Ovary (tissue), 7 donors: ENCODE measurements at regions not wholly inside any gene's neighbourhood (a gene's known extent, or its start where the extent isn't known, plus 50 kb on each side); places are given as distances from the start of the nearest gene placed in this dataset.

ENCODE experiments used
- DNase-seq, 5 donors: peaks; one replicate each; pipeline ENCODE4 v3.0.0-alpha.2; 2019 to 2020
- H3K27ac ChIP-seq, 2 donors: fragments of 200-600 bp; one replicate each; pipeline versions ENCODE4 v1.5.1 to v1.8.0; 2019 to 2022
- H3K27me3 ChIP-seq: fragments of 200-600 bp; one replicate; pipeline ENCODE4 v1.8.0; 2022
- H3K36me3 ChIP-seq: fragments of 200-600 bp; sonication (generic); one replicate; pipeline ENCODE4 v1.5.1; 2019
- H3K4me1 ChIP-seq: one replicate; pipeline ENCODE4 v1.8.1; 2013; ENCODE audit warnings: mild to moderate bottlenecking, moderate library complexity; ENCODE audit not compliant: insufficient read depth
- H3K4me3 ChIP-seq: fragments of 200-600 bp; sonication (generic); one replicate; pipeline ENCODE4 v1.5.1; 2017
- H3K9me3 ChIP-seq, 2 donors: fragments of 200-600 bp in 1 of 2; sonication (generic) in 1 of 2; one replicate each; pipeline versions ENCODE4 v1.5.1 to v1.8.1; 2013 to 2019; ENCODE audit warnings: mild to moderate bottlenecking in 1 of 2, moderate library complexity in 1 of 2
- CTCF ChIP-seq, 3 donors: fragments of 450-650 bp in 2 of 3; fragments of 200-600 bp in 1 of 3; IDR thresholded peaks; one replicate each; pipeline versions ENCODE4 v1.5.1 to v1.8.0; 2016 to 2022; ENCODE audit warnings: antibody characterized with exemption in 3 of 3, mild to moderate bottlenecking in 1 of 3
- EP300 ChIP-seq: sonication (generic); formaldehyde crosslinking; IDR thresholded peaks from one replicate; pipeline ENCODE4 v1.6.1; 2017; ENCODE audit warnings: antibody characterized with exemption
- POLR2A ChIP-seq: fragments of 450-650 bp; IDR thresholded peaks from one replicate; pipeline ENCODE4 v1.6.1; 2017; ENCODE audit warnings: antibody characterized with exemption, mild to moderate bottlenecking, moderate library complexity
- WGBS, 3 donors: extraction: QIAGEN DNeasy Blood & Tissue Kit in 1 of 3; methylation state at CpG; one replicate each; pipeline versions ENCODE4 v1.1.5 to v1.1.7; 2013 to 2017; 5-methylcytosine and 5-hydroxymethylcytosine counted together
- intact Hi-C, 4 donors: fragments of 100-400 bp; cut with DNase I; formaldehyde crosslinking; loops; one replicate each; pipeline versions ENCODE4 v1.11.0 to v1.15.1; 2022 to 2023
- donor health status: DM: no; HTN: no; CAD: no; lungs with moderate emphysema.
- donor health status: DM: no; HTN: no; CAD: no.
- donor health status: Bipolar disorder and iron deficiency.
- donor health status: DM: no; HTN: no; CAD: no.
- donor health status: DM: yes; HTN: yes; CAD: no.

- no peak for DNase-seq
- H3K4me3 ChIP-seq: no peak overlapping the region
- WGBS, 3 donors: 85 to 94% (median 92%) methylated on average over 2 of the region's 2 CpGs
Observed at GRCh38 chr5:145230781-145231180, 604.4 kb downstream of the PRELID2 start.

GRCh38 chr5:145228564-145228963 is 606.6 kb downstream of the PRELID2 start:
- no peak overlapping the region for H3K4me3 ChIP-seq
- no peaks in the 10 kb centered on the region for H3K9me3 ChIP-seq
- no peak overlapping the region for H3K27ac ChIP-seq
- no peak for TF ChIP-seq EP300
- TF ChIP-seq POLR2A: no peak
- no peak for TF ChIP-seq CTCF (IDR thresholded peaks at IDR 0.05)
- no peaks in the 10 kb centered on the region for H3K4me1 ChIP-seq
- intact Hi-C loops: no loop called here
- DNase-seq: no peak
- 93 to 96% (median 95%) methylated on average over 10 of the region's 10 CpGs for WGBS, 3 donors
- no peaks in the 10 kb centered on the region for H3K27me3 ChIP-seq
- no peaks in the 10 kb centered on the region for H3K36me3 ChIP-seq

More at GRCh38 chr5:145230781-145231180, 604.4 kb downstream of the PRELID2 start:
- Histone ChIP-seq H3K4me1 (no peaks in the 10 kb centered on the region), H3K9me3 (no peaks in the 10 kb centered on the region), H3K27me3 (no peaks in the 10 kb centered on the region), H3K36me3 (no peaks in the 10 kb centered on the region), H3K27ac (no peak overlapping the region)
- TF ChIP-seq CTCF (IDR thresholded peaks at IDR 0.05): no peak
- TF ChIP-seq EP300: no peak
- TF ChIP-seq POLR2A: no peak
- intact Hi-C loops: no loop called here

DNA sequence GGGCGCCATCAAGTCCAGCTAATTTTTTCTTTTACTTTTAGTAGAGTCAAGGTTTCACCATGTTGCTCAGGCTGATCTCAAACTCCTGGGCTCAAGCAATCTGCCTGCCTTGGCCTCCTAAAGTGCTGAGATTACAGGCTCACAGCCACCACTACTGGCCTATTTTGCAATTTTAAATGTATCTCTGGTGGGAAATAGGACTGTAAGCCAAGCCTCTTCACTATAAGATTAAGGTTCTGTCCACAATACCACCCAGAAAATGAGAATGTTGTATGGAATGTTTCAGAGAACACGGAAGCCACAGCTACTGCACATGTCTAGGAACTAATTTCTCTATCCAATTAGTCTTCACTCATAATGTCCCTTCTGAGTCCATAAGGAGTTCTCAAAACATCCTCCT is 607.3 kb downstream of the PRELID2 start:
- Histone ChIP-seq H3K4me1 (no peaks in the 10 kb centered on the region), H3K36me3 (no peaks in the 10 kb centered on the region), H3K27me3 (no peaks in the 10 kb centered on the region), H3K9me3 (no peaks in the 10 kb centered on the region), H3K4me3 (no peak overlapping the region), H3K27ac (no peak overlapping the region)
- intact Hi-C loops: no loop called here
- no peak for DNase-seq
- WGBS, 3 donors: 76 to 85% (median 85%) methylated on average over 2 of the region's 2 CpGs
- TF ChIP-seq POLR2A: no peak
- no peak for TF ChIP-seq EP300
- no peak for TF ChIP-seq CTCF (IDR thresholded peaks at IDR 0.05)

- WGBS, 3 donors: 74 to 87% (median 86%) methylated on average over 3 of the region's 3 CpGs
- Histone ChIP-seq H3K9me3 (no peaks in the 10 kb centered on the region), H3K27ac (no peak overlapping the region), H3K36me3 (no peaks in the 10 kb centered on the region), H3K4me1 (no peaks in the 10 kb centered on the region), H3K4me3 (no peak overlapping the region), H3K27me3 (no peaks in the 10 kb centered on the region)
- DNase-seq: no peak
- intact Hi-C loops: no loop called here
- TF ChIP-seq CTCF (IDR thresholded peaks at IDR 0.05) (no peak), EP300 (no peak), POLR2A (no peak)
Observed at GRCh38 chr5:145226726-145227125, 608.4 kb downstream of the PRELID2 start.

DNA sequence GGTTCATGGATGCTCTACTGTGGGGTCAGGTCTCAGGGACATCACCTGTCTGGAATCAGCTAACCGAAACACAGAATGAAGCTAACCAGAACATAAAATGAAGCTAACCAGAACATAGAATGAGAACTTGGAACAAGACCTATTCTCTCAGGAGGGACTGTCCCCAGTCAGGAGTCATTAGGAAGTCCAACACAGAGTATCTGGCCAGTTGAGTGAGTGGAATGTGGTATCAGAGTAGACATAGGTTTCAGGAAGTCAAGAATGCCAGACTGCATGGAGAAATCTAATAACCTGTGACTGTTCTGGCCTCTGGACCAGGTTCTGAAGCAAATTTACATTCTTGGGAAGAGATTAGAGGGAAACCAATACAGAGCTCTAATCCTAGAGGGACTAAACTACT is 609.6 kb downstream of the PRELID2 start:
- 94 to 97% (median 94%) methylated on average over 1 of the region's 1 CpG for WGBS, 3 donors
- DNase-seq: no peak
- H3K27ac ChIP-seq: no peak overlapping the region
- H3K4me3 ChIP-seq: no peak overlapping the region
- intact Hi-C loops: no loop called here
- H3K36me3 ChIP-seq: no peaks in the 10 kb centered on the region
- H3K9me3 ChIP-seq: no peaks in the 10 kb centered on the region
- H3K4me1 ChIP-seq: no peaks in the 10 kb centered on the region
- no peaks in the 10 kb centered on the region for H3K27me3 ChIP-seq
- TF ChIP-seq POLR2A (no peak), EP300 (no peak), CTCF (IDR thresholded peaks at IDR 0.05) (no peak)
